ENCODE measurements at regions not wholly inside any gene's neighbourhood (a gene's known extent, or its start where the extent isn't known, plus 50 kb on each side); places are given as distances from the start of the nearest gene placed in this dataset.

DNA sequence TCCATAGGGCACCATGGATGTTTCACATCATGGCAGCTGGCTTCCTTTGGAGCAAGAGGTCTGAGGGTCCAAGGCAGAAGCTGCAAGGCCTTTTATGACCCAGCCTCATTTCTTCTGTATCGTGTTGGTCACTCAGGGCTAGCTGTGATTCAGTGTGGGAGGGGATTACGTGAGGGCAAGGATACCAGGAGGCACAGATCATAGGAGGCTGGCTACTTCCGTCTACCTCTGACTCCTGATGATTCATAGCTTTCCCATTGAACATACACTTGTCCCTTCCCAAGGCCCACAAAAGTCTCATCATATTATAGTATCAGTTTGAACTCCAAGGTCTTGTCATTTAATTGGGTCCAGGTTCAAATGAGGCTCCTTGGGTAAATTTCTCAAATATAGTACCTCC lies 135.3 kb upstream of the ZBED5 start:
- no peak for TF ChIP-seq NFYB (IDR thresholded peaks at IDR 0.05; ENCODE audit: insufficient read depth, low read depth, low read length)
- TF ChIP-seq CTCF (IDR thresholded peaks at IDR 0.05 in 2 of 3, conservative IDR thresholded peaks at IDR 0.05 in 1 of 3; ENCODE audit: control insufficient read depth in 2 of 3, extremely low read depth in 1 of 3, insufficient read depth in 1 of 3, low read depth in 3 of 3, low read length in 3 of 3) = no peak
- no peak for TF ChIP-seq DPF2 (IDR thresholded peaks at IDR 0.05)
- TF ChIP-seq, protein P1, sequence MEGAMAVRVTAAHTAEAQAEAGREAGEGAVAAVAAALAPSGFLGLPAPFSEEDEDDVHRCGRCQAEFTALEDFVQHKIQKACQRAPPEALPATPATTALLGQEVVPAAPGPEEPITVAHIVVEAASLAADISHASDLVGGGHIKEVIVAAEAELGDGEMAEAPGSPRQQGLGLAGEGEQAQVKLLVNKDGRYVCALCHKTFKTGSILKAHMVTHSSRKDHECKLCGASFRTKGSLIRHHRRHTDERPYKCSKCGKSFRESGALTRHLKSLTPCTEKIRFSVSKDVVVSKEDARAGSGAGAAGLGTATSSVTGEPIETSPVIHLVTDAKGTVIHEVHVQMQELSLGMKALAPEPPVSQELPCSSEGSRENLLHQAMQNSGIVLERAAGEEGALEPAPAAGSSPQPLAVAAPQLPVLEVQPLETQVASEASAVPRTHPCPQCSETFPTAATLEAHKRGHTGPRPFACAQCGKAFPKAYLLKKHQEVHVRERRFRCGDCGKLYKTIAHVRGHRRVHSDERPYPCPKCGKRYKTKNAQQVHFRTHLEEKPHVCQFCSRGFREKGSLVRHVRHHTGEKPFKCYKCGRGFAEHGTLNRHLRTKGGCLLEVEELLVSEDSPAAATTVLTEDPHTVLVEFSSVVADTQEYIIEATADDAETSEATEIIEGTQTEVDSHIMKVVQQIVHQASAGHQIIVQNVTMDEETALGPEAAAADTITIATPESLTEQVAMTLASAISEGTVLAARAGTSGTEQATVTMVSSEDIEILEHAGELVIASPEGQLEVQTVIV (IDR thresholded peaks at IDR 0.05; ENCODE audit: borderline replicate concordance, partially characterized antibody) = no peak
- no peak for TF ChIP-seq CHD2 (IDR thresholded peaks at IDR 0.05; ENCODE audit: borderline replicate concordance, low read depth, low read length)
